MM.1S (cell line): ENCODE measurements at regions not wholly inside any gene's neighbourhood (a gene's known extent, or its start where the extent isn't known, plus 50 kb on each side); places are given as distances from the start of the nearest gene placed in this dataset.
"Not testable (repeated sequence)": the region's sequence is repeated elsewhere in the genome, so short reads cannot be mapped to it uniquely, and the experiment has no call there.

Source experiments
- DNase-seq: peaks from one replicate; pipeline ENCODE4 v3.0.0-alpha.2; 2015
- H2AFZ ChIP-seq: fragments of 300-600 bp; sonication (generic); 2 replicates; pipeline ENCODE4 v1.6.0; 2016; ENCODE audit warnings: antibody characterized with exemption, low read length
- H3F3A ChIP-seq: fragments of 300-600 bp; sonication (generic); 2 replicates; pipeline ENCODE4 v1.6.1; 2016; ENCODE audit warnings: mild to moderate bottlenecking, antibody characterized with exemption, low read length, moderate library complexity, mixed read lengths; ENCODE audit not compliant: insufficient read depth
- H3K27ac ChIP-seq: fragments of 300-600 bp; sonication (generic); 2 replicates; pipeline ENCODE4 v1.5.1; 2016; ENCODE audit warnings: mild to moderate bottlenecking, low read length
- H3K27me3 ChIP-seq: fragments of 300-600 bp; sonication (generic); replicated peaks from 2 replicates; pipeline ENCODE4 v1.6.0; 2016; ENCODE audit warnings: low read length; ENCODE audit not compliant: insufficient read depth
- H3K36me3 ChIP-seq: fragments of 300-600 bp; sonication (generic); replicated peaks from 2 replicates; pipeline ENCODE4 v1.6.1; 2016; ENCODE audit warnings: mild to moderate bottlenecking, low read length, mixed read lengths; ENCODE audit not compliant: insufficient read depth
- H3K4me1 ChIP-seq: fragments of 300-600 bp; sonication (generic); 2 replicates; pipeline ENCODE4 v1.6.1; 2016; ENCODE audit warnings: low read length, mixed read lengths
- H3K4me2 ChIP-seq: fragments of 300-600 bp; sonication (generic); 2 replicates; pipeline ENCODE4 v1.6.0; 2016; ENCODE audit warnings: low read depth, low read length
- H3K4me3 ChIP-seq: fragments of 300-600 bp; sonication (generic); 2 replicates; pipeline ENCODE4 v1.5.1; 2016; ENCODE audit warnings: low read length, mixed read lengths
- H3K79me2 ChIP-seq: fragments of 300-600 bp; sonication (generic); 2 replicates; pipeline ENCODE4 v1.6.1; 2016; ENCODE audit warnings: mixed run types, low read length, mixed read lengths
- H3K9ac ChIP-seq: fragments of 300-600 bp; sonication (generic); 2 replicates; pipeline ENCODE4 v1.6.1; 2016; ENCODE audit warnings: low read length, mixed read lengths
- H3K9me2 ChIP-seq: fragments of 300-600 bp; sonication (generic); replicated peaks from 2 replicates; pipeline ENCODE4 v1.6.1; 2016; ENCODE audit warnings: mild to moderate bottlenecking, low read length, mixed read lengths; ENCODE audit not compliant: insufficient read depth
- H3K9me3 ChIP-seq: fragments of 300-600 bp; sonication (generic); replicated peaks from 2 replicates; pipeline ENCODE4 v1.6.1; 2016; ENCODE audit warnings: mild to moderate bottlenecking, low read length, mixed read lengths; ENCODE audit not compliant: insufficient read depth
- H4K20me1 ChIP-seq: fragments of 300-600 bp; sonication (generic); 2 replicates; pipeline ENCODE4 v1.6.1; 2016; ENCODE audit warnings: mild to moderate bottlenecking, low read length, moderate library complexity, mixed read lengths; ENCODE audit not compliant: insufficient read depth
- EZH2 ChIP-seq: fragments of 300-600 bp; sonication (generic); optimal IDR thresholded peaks from 2 replicates; pipeline ENCODE3; 2017; ENCODE audit warnings: low read depth, mild to moderate bottlenecking, antibody characterized with exemption, low read length, mixed read lengths
- EZH2phosphoT487 ChIP-seq: fragments of 300-600 bp; sonication (generic); IDR thresholded peaks from 2 replicates; pipeline ENCODE4 v1.6.1; 2018; ENCODE audit warnings: antibody characterized with exemption, low read length
- TF ChIP-seq, protein P1 (sequence below): fragments of 300-600 bp; sonication (generic); IDR thresholded peaks from 2 replicates; pipeline ENCODE4 v1.5.1; 2016; ENCODE audit warnings: antibody characterized with exemption, low read length, mixed read lengths

DNA sequence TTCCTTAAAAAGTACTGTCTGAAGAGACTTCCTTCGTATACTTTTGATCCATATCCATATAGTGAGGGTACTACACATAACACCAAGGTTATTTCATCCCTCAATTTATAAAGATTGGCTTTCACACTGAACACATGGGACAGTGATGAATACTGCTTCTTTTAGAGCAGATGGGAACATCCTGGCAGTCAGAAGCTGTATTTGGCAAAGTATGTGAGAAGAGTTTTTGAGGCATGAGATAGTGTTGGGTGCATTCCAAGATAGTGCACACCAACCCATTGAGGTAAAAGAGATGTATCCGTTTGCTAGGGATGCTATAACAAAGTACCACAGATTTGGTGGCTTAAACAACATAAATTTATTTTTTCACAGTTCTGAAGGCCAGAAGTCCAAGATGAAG is 141.1 kb downstream of the MOSPD2 start:
- Histone ChIP-seq H3K27me3 (no peaks in the 10 kb centered on the region), H3F3A (no peaks in the 10 kb centered on the region), H3K9me3 (no peaks in the 10 kb centered on the region), H4K20me1 (no peaks in the 10 kb centered on the region), H3K4me3 (no peak overlapping the region), H3K9me2 (no peaks in the 10 kb centered on the region), H3K9ac (no peak overlapping the region), H3K4me1 (no peaks in the 10 kb centered on the region), H3K79me2 (no peaks in the 10 kb centered on the region), H2AFZ (no peak overlapping the region), H3K36me3 (no peaks in the 10 kb centered on the region), H3K27ac (no peak overlapping the region), H3K4me2 (no peak overlapping the region)
- DNase-seq = no peak
- TF ChIP-seq, protein P1, sequence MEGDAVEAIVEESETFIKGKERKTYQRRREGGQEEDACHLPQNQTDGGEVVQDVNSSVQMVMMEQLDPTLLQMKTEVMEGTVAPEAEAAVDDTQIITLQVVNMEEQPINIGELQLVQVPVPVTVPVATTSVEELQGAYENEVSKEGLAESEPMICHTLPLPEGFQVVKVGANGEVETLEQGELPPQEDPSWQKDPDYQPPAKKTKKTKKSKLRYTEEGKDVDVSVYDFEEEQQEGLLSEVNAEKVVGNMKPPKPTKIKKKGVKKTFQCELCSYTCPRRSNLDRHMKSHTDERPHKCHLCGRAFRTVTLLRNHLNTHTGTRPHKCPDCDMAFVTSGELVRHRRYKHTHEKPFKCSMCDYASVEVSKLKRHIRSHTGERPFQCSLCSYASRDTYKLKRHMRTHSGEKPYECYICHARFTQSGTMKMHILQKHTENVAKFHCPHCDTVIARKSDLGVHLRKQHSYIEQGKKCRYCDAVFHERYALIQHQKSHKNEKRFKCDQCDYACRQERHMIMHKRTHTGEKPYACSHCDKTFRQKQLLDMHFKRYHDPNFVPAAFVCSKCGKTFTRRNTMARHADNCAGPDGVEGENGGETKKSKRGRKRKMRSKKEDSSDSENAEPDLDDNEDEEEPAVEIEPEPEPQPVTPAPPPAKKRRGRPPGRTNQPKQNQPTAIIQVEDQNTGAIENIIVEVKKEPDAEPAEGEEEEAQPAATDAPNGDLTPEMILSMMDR = no peak
- TF ChIP-seq EZH2phosphoT487 (no peak), EZH2 (no peak)

DNA sequence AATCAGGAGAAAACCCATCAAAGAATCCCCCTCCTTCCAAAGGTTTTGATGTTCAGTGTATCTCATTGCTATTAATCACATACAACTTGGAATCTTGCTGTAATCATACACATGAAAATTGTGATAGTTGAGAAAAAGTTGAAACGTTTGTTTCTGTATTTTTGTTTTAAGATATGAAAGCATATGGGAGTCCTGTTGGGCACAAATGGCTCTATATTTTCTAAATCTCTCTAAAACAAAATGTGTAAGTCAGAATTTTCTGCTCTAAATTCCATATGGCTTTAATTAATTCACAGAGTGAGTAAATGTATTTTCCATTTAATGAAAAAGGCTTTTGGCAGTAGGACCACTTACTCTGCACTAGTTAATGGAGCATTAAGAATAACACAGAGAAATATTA is 140.2 kb downstream of the MOSPD2 start:
- Histone ChIP-seq H3K27ac (no peak overlapping the region), H3F3A (no peaks in the 10 kb centered on the region), H3K4me2 (no peak overlapping the region), H3K79me2 (no peaks in the 10 kb centered on the region), H3K9me3 (no peaks in the 10 kb centered on the region), H3K27me3 (no peaks in the 10 kb centered on the region), H2AFZ (no peak overlapping the region), H3K4me1 (no peaks in the 10 kb centered on the region), H3K9ac (no peak overlapping the region), H3K4me3 (no peak overlapping the region), H3K36me3 (no peaks in the 10 kb centered on the region), H3K9me2 (no peaks in the 10 kb centered on the region), H4K20me1 (no peaks in the 10 kb centered on the region)
- no peak for DNase-seq
- TF ChIP-seq EZH2phosphoT487 = no peak
- TF ChIP-seq EZH2 = no peak
- TF ChIP-seq, protein P1 = no peak

DNA sequence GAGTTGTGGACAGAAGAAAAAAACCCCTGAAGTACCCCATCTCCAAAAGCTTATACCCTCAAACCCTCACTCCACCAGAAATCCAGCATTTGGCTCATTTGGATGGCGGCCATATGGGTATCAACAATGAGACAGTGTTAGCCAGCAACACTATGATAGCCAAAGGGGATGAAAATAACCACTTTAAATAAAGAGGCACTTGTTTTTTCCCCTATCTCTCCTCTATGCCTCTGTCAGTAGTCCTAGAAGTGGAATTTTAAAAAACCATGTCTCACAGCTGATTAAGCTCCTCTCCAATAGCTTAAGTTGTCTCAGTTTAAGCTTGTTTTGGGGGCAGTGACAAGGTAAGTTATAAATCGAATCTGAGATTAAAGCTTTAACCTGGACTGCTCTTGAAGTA is 124.0 kb downstream of the MOSPD2 start:
- TF ChIP-seq EZH2 (no peak), EZH2phosphoT487 (no peak)
- TF ChIP-seq, protein P1 = no peak
- Histone ChIP-seq H4K20me1 (no peaks in the 10 kb centered on the region), H2AFZ (no peak overlapping the region), H3K27ac (no peak overlapping the region), H3K9ac (no peak overlapping the region), H3K4me3 (no peak overlapping the region), H3K36me3 (no peaks in the 10 kb centered on the region), H3F3A (no peaks in the 10 kb centered on the region), H3K4me1 (no peaks in the 10 kb centered on the region), H3K79me2 (no peaks in the 10 kb centered on the region), H3K9me3 (no peaks in the 10 kb centered on the region), H3K27me3 (no peaks in the 10 kb centered on the region), H3K9me2 (no peaks in the 10 kb centered on the region), H3K4me2 (no peak overlapping the region)
- no peak for DNase-seq

DNA sequence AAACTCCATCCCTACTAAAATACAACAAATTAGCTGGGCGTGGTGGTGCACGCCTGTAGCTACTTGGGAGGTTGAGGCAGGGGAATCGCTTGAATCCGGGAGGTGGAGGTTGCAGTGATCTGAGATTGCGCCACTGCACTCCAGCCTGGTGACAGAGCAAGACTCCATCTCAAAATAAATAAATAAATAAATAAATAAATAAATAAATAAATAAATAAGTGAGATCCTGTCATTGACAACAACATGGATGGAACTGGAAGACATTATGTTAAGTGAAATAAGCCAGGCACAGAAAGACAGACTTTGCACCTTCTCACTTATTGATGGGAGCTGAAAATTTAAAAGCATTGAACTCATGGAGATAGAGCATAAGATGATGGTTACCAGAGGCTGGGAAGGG is 111.2 kb downstream of the MOSPD2 start:
- not testable (repeated sequence) for H3K9ac ChIP-seq, H3K27me3 ChIP-seq, H3K9me2 ChIP-seq, H3K79me2 ChIP-seq, H2AFZ ChIP-seq, H4K20me1 ChIP-seq, H3K27ac ChIP-seq, H3K36me3 ChIP-seq, H3K4me1 ChIP-seq, DNase-seq, H3K9me3 ChIP-seq, H3K4me3 ChIP-seq, H3F3A ChIP-seq, H3K4me2 ChIP-seq
